GM19351 (cell line): ENCODE measurements at regions not wholly inside any gene's neighbourhood (a gene's known extent, or its start where the extent isn't known, plus 50 kb on each side); places are given as distances from the start of the nearest gene placed in this dataset.

Experiments
- ATAC-seq: cut with Tn5 transposase; IDR thresholded peaks from one replicate; pipeline ENCODE4 v1.9.1; 2021; ENCODE audit warnings: mild to moderate bottlenecking, moderate library complexity; ENCODE audit not compliant: unreplicated experiment

DNA sequence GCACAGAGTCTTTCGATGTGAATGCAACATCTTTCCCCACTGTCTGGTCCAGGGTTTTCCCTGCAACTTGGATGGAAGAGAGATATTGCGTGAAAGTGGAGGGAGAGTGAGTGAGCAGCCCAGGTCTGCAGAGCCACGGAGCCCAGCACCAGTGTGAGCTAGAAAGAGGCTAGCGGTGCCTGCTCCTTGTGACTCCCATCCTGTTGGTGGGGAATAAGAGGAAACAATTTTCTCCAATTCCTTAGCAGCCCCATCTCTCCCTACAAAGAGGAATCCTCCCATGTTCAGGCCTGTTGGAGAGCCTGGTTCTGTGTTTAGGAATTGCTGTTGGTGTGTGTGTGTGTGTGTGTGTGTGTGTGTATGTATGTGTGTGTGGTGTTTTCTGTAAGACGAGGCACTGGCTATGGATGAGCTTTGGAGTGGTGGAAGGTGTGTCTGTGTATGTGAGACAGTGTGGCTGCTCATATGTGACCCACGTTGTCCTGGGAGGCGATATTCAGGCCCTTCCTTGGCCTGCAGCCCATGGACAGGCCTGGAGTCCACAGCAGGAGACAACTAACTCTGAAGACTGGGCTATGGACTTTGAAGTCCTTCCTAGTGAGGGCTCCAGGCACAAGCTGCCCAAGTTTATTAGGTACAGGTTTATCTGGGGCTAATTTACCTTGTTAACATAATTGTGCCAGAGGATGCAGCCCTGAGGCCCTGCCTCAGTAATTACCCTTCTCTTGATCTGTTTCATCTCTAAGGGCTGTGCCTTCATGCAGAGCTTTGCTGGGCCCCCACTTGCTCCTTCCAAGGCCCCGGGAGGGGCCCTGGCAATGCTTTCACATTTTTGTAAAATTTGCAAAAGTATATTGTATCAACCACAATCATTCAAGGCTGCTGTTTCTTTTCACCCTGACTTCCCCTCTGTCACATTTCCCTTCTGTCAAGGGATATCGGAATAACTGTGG, 88.6 kb upstream of the HAAO start:
- ATAC-seq = no peak

DNA sequence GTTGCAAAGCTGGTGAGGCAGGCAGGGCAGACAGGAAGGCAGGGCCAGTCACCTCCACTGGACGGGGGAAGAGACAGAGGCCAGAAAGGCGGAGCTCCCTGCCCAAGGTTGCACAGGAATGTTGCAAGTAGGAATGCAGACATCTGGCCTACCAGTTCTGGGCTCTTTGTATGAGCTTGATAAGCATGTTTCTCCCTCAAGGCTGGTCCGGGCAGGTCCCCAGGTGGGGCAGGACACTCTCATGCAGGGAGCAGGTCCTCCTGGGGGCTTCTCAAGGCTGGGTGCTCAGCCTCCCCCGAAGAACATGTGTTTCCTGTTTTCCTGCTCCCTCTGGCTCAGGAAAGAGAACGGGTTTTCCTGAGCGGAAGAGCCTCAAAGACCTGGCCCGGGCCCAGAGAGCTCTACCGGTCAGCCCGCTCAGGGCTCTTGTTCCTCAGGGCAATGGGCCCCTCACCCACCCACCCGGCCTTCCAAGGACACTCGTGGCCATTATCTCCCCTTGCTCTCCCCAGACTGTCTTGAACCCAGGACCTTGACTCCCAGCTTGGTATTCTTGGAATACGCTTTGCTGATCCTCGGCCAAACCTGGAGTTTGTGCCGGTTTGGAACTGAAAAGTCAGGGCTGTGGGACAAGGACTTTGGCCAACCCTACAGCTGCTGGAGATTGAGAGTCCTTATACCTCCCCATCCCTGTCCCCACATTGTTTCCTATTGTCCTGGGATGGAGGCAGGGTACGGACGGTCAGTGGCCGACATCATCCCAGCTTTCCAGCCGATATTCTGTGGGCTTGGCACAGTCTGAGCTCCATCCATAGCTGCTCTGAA, 87.7 kb upstream of the HAAO start:
- no peak for ATAC-seq

GRCh38 chr2:42879121-42879705, 86.8 kb upstream of the HAAO start:
- no peak for ATAC-seq

DNA sequence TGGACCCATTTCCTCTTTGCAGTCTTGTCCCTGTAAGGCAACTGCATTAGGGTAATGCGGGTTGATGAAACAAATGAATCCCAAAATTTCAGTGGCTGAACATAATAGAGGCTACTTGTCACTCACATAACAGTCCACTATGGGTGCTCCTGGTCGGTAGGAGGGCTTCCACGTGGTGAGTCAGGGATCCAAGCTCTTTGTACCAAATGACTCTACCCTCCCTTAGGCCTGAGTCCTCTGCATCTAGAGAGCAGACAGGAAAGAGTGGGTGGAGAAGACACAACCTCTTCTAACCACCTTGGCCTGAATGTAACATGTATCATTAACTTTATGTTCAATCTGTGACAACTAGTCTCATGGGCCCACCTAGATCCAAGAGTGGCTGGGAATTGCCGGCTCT, 86.2 kb upstream of the HAAO start:
- ATAC-seq = peak; percentile 92

- no peak for ATAC-seq
These were observed 85.6 kb upstream of the HAAO start for GRCh38 chr2:42877936-42878335.

DNA sequence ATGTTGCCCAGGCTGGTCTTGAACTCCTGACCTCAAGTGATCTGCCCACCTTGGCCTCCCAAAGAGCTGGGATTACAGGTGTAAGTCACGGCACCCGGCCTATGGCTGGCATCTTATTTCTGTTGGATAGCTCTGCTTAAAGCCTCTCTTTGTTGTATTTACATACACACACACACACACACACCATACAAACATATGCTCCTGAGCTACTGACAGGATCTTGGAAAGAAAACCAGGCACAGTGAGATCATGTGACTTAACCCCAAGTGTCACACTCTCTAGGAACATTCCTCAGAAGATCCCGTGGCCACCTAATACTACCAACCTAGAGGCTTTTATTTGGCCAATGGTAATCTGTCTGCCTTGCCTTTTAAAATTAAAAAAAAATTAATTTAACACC, 85.1 kb upstream of the HAAO start:
- ATAC-seq = no peak

DNA sequence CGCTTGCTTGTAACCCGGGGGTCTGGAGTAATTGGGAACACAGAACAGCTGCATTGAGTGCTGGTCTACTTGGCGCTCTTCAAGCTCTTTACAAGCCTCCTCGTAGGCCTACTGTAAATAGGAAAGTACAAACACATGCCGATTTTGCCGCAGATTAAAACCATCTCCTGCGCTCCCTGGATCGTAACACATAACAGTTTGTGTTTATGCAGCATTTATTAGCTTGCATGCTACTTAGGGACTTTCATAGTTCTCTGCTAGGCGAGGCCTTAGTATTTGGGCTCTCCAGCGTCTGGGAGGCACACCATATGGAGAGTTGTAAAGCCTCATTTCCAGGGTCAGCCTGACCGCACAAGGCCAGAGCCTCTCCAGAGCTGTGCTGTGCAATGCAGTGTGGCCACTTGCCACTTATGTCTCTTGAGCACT, 84.0 kb upstream of the HAAO start:
- no peak for ATAC-seq

DNA sequence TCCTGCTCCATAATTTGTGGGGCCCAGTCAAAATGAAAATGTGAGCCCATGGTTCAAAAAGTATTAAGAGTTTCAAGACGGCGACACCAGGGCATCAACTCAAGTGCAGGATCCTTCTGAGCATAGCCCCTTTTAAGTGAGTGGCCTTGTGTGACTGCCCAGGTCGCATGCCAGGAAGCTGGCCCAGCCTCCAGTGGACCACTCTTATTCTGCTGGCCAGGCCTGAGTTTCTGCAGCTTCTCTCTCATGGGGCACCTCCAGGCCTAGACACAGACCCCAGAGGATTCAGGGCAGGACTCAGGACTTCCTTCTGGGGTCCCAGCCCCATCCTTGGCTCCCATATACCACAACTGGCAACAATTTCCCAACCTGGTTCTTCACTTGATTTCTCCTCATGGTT, 83.5 kb upstream of the HAAO start:
- no peak for ATAC-seq

DNA sequence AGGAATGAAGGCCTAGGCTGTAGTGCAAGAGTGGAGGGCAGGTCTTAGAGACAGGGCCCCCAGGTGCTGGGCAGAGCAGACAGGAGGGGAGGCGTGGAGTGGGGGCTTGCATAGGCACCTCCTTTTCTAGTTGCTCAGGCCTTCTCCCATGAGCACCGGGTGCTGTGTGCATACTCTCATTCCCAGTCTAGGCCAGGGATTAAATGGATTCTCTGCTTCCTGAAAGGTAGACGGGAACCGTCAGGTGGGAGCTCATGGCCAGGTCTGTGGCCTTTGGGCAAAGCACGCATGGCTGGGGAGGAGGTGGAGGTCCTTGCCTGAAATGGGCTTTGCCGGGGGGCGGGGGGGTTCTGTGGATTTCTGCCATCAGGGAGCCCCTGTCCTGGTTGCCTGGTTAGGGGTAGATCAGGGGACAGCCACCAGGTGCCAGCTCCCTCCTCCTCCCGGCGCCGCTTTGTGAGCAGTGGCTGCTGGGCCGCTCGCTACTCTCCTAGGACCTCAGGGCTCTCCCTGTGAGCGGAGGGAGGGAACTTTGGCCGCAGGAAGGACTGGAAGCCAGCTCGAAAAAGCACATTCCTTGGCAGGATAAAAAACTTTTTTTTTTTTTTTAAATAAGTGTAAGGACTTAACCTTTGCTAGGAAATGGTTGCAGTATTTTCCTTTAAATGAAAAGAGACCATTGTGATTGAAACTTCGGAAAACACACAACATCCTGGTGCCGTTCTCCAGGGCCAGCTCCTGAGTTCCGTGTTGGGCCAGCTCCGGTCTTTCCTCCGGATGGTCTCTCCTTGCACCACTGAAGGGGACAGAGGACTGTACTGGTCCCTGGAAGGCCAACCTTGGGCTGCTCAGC, 82.8 kb upstream of the HAAO start:
- no peak for ATAC-seq

GRCh38 chr2:42872721-42873120, 80.3 kb upstream of the HAAO start:
- no peak for ATAC-seq

- ATAC-seq = no peak
These were observed 79.0 kb upstream of the HAAO start for GRCh38 chr2:42871372-42871771.

DNA sequence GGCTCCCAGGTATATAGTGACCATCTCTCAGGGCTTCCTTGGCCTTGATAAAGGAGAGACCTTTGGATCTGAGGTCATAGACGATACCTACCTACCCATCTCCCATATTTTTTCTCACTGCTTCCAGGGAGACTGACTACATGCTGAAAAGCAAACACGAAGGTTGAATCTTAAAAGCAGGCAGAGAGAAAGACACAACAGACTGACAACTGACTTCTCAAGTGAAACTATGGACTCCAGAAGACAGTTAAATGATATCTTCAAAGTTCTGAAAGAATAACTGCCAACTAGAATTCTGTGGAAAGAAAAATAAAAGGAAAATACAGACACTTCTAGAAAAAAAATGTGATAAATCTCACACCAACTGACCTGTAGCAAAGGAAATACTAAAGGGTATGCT, 76.5 kb upstream of the HAAO start:
- no peak for ATAC-seq

DNA sequence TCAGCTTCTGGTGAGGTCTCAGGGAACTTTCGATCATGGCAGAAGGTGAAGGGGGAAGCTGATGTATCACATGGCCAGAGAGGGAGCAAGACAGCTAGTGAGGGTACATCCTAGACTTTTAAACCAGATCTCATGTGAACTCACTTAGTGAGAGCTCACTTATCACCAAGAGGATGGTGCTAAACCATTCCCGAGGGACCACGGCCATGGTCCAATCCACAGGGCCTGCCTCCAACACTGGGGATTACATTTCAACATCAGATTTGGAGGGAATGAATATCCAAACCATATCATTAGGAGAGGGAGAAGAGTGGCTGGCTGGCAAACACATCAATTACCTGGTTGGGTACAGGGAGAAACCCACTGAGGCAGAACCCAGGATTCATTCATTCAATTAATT, 75.7 kb upstream of the HAAO start:
- no peak for ATAC-seq

- ATAC-seq = no peak
These were observed 75.0 kb upstream of the HAAO start for GRCh38 chr2:42867093-42868065.

- ATAC-seq = no peak
These were observed 73.8 kb upstream of the HAAO start for GRCh38 chr2:42865884-42866881.

DNA sequence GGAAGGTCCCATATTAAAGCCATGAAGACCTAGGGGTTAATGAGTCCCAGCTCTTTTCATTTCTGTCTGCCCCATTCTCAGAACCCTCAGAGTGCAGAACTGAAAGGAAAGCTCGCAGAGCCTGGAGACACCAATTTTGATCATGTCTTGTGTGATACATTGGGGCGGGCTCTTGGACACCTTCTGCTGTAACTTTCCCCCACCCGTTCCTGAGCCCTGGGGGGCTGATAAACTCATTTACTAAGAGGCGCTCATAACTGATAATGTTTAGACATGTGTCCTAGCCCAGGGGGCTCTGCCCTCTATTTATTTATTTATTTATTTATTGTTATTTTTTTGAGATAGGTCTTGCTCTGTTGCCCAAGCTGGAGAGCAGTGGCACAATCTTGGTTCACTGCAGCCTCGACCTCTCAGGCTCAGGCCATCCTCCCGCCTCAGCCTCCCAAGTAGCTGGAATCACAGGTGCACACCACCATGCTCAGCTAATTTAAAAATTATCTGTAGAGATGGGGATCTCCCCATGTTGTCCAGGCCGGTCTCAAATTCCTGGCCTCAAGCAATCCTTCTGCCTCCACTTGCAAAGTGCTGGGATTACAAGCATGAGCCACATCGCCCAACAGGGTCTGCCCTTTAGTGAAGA, 72.4 kb upstream of the HAAO start:
- ATAC-seq = no peak

DNA sequence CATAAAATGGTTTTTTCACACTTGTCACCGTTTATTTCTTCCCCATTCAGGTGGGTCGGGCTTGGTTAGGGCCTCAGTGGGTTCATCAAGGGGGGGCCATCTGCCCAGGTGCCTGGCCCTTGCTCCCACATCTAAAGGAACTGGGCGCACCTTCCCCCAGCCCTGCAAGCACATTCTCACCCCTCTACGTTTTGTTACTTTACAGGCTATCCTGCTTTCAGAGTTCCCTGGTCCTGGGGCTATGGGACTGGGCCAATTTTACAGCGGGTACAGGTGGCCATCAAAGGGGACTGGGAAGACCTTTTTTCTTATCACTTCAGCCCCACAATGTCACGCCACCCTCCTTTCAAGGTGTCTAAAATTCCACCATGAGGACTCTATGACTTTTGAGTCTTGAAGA, 71.8 kb upstream of the HAAO start:
- ATAC-seq = no peak

DNA sequence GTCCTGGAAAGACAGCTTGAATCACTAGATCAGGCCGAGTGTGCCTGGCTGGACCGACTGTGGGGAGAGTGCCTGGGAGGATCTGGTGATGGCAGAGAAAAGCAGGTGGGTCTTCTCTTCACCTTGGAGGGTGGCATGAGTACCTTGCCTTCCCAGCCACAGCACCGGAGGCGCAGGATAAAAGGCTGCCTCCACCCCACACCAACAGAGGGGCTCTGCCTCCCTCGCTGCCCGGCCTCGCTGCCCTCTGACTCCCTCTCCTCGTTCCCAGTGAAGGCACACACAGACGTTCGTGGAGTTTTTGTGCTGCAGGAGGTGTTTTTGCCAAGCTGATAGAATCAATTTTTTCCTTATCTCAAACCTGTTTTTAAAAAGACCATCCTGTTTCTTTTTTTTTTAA, 71.4 kb upstream of the HAAO start:
- ATAC-seq = no peak
